DND-41 (cell line): ENCODE measurements at regions not wholly inside any gene's neighbourhood (a gene's known extent, or its start where the extent isn't known, plus 50 kb on each side); places are given as distances from the start of the nearest gene placed in this dataset.

Experiments used
- EZH2 ChIP-seq: IDR thresholded peaks from 3 replicates; pipeline ENCODE4 v1.6.1; 2012; ENCODE audit warnings: borderline replicate concordance, low read depth, mild to moderate bottlenecking, moderate library complexity, low read length, inconsistent platforms; ENCODE audit not compliant: severe bottlenecking
- TF ChIP-seq, protein P1 (sequence below): IDR thresholded peaks from 2 replicates; pipeline ENCODE4 v1.5.1; 2012; ENCODE audit warnings: borderline replicate concordance, low read length, moderate library complexity, mild to moderate bottlenecking; ENCODE audit not compliant: poor library complexity, severe bottlenecking; ENCODE audit errors: extremely low read depth

DNA sequence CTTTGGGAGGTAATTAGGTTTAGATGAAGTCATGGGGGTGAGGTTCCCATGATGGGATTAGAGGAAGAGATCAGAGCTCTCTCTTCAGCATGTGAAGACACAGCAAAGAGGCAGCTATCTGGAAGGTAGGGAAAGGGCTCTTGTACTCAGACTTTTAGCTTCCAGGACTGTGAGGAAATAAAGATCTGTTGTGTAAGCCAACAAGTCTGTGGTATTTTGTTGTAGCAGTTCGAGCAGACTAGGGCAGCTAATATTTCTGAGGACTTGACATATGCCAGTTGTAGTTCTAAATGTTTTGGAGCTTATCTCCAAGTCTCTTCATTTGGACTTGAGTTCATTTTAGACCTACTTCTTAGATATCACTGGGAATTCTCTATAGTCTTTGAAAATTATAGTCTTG, 137.3 kb upstream of the PDE5A start:
- no peak for TF ChIP-seq EZH2
- TF ChIP-seq, protein P1, sequence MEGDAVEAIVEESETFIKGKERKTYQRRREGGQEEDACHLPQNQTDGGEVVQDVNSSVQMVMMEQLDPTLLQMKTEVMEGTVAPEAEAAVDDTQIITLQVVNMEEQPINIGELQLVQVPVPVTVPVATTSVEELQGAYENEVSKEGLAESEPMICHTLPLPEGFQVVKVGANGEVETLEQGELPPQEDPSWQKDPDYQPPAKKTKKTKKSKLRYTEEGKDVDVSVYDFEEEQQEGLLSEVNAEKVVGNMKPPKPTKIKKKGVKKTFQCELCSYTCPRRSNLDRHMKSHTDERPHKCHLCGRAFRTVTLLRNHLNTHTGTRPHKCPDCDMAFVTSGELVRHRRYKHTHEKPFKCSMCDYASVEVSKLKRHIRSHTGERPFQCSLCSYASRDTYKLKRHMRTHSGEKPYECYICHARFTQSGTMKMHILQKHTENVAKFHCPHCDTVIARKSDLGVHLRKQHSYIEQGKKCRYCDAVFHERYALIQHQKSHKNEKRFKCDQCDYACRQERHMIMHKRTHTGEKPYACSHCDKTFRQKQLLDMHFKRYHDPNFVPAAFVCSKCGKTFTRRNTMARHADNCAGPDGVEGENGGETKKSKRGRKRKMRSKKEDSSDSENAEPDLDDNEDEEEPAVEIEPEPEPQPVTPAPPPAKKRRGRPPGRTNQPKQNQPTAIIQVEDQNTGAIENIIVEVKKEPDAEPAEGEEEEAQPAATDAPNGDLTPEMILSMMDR, result no peak
